ENCODE measurements at regions not wholly inside any gene's neighbourhood (a gene's known extent, or its start where the extent isn't known, plus 50 kb on each side); places are given as distances from the start of the nearest gene placed in this dataset.

GRCh38 chr9:106092083-106092482 is 397.7 kb downstream of the TMEM38B start:
- Histone ChIP-seq H3K9ac (ENCODE audit: control insufficient read depth, extremely low read depth, insufficient read depth, low read length) (no peak overlapping the region), H3K9me3 (ENCODE audit: control insufficient read depth, low read depth, low read length) (no peaks in the 10 kb centered on the region), H3K27me3 (ENCODE audit: control insufficient read depth, extremely low read depth, insufficient read depth, low read length) (no peaks in the 10 kb centered on the region), H3K4me3 (ENCODE audit: control insufficient read depth in 2 of 3, extremely low read depth in 1 of 3, insufficient read depth in 2 of 3, low read depth in 1 of 3, low read length in 3 of 3) (no peak overlapping the region), H4K20me1 (ENCODE audit: control insufficient read depth, extremely low read depth, insufficient read depth, low read length) (no peaks in the 10 kb centered on the region), H3K4me2 (ENCODE audit: control insufficient read depth, extremely low read depth, insufficient read depth, low read depth, low read length) (no peak overlapping the region), H3K4me1 (ENCODE audit: control insufficient read depth, extremely low read depth, insufficient read depth, low read length) (no peaks in the 10 kb centered on the region), H3K9me1 (ENCODE audit: control insufficient read depth, extremely low read depth, insufficient read depth, low read length) (no peaks in the 10 kb centered on the region), H3K27ac (ENCODE audit: control insufficient read depth, insufficient read depth, low read length) (no peak overlapping the region), H3K36me3 (ENCODE audit: control insufficient read depth in 2 of 2, extremely low read depth in 1 of 2, insufficient read depth in 2 of 2, low read length in 2 of 2) (no peaks in the 10 kb centered on the region), H2AFZ (ENCODE audit: control insufficient read depth, low read length) (no peak overlapping the region), H3K79me2 (ENCODE audit: control insufficient read depth, insufficient read depth, low read length) (no peaks in the 10 kb centered on the region)
- no peak for TF ChIP-seq EZH2 (IDR thresholded peaks at IDR 0.05; ENCODE audit: low read length)
- TF ChIP-seq, protein P1, sequence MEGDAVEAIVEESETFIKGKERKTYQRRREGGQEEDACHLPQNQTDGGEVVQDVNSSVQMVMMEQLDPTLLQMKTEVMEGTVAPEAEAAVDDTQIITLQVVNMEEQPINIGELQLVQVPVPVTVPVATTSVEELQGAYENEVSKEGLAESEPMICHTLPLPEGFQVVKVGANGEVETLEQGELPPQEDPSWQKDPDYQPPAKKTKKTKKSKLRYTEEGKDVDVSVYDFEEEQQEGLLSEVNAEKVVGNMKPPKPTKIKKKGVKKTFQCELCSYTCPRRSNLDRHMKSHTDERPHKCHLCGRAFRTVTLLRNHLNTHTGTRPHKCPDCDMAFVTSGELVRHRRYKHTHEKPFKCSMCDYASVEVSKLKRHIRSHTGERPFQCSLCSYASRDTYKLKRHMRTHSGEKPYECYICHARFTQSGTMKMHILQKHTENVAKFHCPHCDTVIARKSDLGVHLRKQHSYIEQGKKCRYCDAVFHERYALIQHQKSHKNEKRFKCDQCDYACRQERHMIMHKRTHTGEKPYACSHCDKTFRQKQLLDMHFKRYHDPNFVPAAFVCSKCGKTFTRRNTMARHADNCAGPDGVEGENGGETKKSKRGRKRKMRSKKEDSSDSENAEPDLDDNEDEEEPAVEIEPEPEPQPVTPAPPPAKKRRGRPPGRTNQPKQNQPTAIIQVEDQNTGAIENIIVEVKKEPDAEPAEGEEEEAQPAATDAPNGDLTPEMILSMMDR (optimal IDR thresholded peaks at IDR 0.05 in 1 of 3, IDR thresholded peaks at IDR 0.05 in 1 of 3, conservative IDR thresholded peaks at IDR 0.05 in 1 of 3; ENCODE audit: extremely low read depth in 1 of 3, insufficient read depth in 2 of 3, low read length in 3 of 3): no peak
- dilution Hi-C loops (cut with MboI; ENCODE audit: extremely low pct_ligation_motif_present, low sequenced_read_pairs): no loop called here
- DNase-seq (ENCODE audit: low read depth, low spot score) (no peak), FAIRE-seq (no peak)

DNA sequence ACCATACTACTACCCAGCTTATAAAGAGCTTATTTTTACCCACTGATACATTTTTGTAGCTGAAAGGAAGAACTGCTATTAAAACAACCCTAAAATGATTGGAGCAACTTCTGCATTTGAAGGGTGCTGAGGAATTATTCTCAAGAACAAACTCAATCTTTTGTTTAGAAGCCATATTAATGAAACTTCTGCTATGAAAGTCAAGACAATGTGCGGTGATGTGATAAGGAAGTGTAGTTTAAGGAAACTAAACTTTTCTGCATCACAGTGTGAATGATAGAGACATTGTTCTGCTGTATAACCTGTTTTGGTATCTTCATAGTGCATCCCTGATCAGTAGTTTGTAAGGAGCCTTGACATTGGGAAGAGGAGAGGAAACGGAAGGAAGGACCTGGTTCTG is 408.5 kb downstream of the TMEM38B start:
- FAIRE-seq (no peak), DNase-seq (ENCODE audit: low read depth, low spot score) (no peak)
- H3K9me3 ChIP-seq (ENCODE audit: control insufficient read depth, low read depth, low read length): no peaks in the 10 kb centered on the region
- no peaks in the 10 kb centered on the region for H3K36me3 ChIP-seq (ENCODE audit: control insufficient read depth in 2 of 2, extremely low read depth in 1 of 2, insufficient read depth in 2 of 2, low read length in 2 of 2)
- no peaks in the 10 kb centered on the region for H3K79me2 ChIP-seq (ENCODE audit: control insufficient read depth, insufficient read depth, low read length)
- H3K27ac ChIP-seq (ENCODE audit: control insufficient read depth, insufficient read depth, low read length): no peak overlapping the region
- H3K4me1 ChIP-seq (ENCODE audit: control insufficient read depth, extremely low read depth, insufficient read depth, low read length): no peaks in the 10 kb centered on the region
- H3K4me3 ChIP-seq (ENCODE audit: control insufficient read depth in 2 of 3, extremely low read depth in 1 of 3, insufficient read depth in 2 of 3, low read depth in 1 of 3, low read length in 3 of 3): no peak overlapping the region
- H2AFZ ChIP-seq (ENCODE audit: control insufficient read depth, low read length): no peak overlapping the region
- H3K9ac ChIP-seq (ENCODE audit: control insufficient read depth, extremely low read depth, insufficient read depth, low read length): no peak overlapping the region
- no peaks in the 10 kb centered on the region for H3K9me1 ChIP-seq (ENCODE audit: control insufficient read depth, extremely low read depth, insufficient read depth, low read length)
- no peak for TF ChIP-seq EZH2 (IDR thresholded peaks at IDR 0.05; ENCODE audit: low read length)
- TF ChIP-seq, protein P1 (optimal IDR thresholded peaks at IDR 0.05 in 1 of 3, IDR thresholded peaks at IDR 0.05 in 1 of 3, conservative IDR thresholded peaks at IDR 0.05 in 1 of 3; ENCODE audit: extremely low read depth in 1 of 3, insufficient read depth in 2 of 3, low read length in 3 of 3): no peak
- dilution Hi-C loops (cut with MboI; ENCODE audit: extremely low pct_ligation_motif_present, low sequenced_read_pairs): no loop called here
- no peaks in the 10 kb centered on the region for H3K27me3 ChIP-seq (ENCODE audit: control insufficient read depth, extremely low read depth, insufficient read depth, low read length)
- H4K20me1 ChIP-seq (ENCODE audit: control insufficient read depth, extremely low read depth, insufficient read depth, low read length): no peaks in the 10 kb centered on the region
- H3K4me2 ChIP-seq (ENCODE audit: control insufficient read depth, extremely low read depth, insufficient read depth, low read depth, low read length): no peak overlapping the region
